Dedifferentiated amniotic fluid mesenchymal stem cell (primary cell): ENCODE measurements at regions not wholly inside any gene's neighbourhood (a gene's known extent, or its start where the extent isn't known, plus 50 kb on each side); places are given as distances from the start of the nearest gene placed in this dataset.

Experiments
- DNase-seq: peaks from one replicate; pipeline ENCODE4 v3.0.0-alpha.2; 2016; ENCODE audit errors: extremely low spot score

DNA sequence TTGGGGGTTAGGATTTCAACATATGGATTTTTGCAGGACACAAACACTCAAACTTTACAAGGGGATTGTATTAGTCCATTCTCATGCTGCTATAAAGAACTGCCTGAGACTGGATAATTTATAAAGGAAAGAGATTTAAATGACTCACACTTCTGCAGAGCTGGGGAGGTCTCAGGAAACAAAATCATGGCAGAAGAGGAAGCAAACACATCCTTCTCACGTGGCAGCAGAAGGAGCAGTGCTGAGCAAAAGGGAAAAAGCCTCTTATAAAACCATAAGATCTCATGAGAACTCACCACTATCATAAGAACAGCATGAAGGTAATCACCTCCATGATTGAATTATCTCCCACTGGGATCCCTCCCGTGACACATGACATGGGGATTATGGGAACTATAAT, 1183.1 kb downstream of the ZPLD1 start:
- DNase-seq = no peak

DNA sequence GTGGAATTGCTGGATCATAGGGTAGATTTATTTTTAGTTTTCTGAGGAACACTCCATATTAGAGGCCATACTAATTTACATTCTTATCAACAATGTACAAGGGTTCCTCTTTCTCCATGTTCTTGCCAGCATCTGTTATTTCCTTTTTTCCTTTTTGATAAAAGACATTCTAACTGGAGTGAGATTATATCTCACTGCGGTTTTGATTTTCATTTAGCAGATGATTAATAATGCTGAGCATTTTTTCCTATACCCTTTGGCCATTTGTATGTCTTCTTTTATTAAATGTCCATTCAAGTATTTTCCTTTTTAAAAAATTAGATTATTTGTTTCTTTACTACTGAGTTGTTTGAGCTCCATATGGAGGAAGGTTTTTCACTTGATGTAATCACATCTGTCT, 1189.5 kb downstream of the ZPLD1 start:
- no peak for DNase-seq

DNA sequence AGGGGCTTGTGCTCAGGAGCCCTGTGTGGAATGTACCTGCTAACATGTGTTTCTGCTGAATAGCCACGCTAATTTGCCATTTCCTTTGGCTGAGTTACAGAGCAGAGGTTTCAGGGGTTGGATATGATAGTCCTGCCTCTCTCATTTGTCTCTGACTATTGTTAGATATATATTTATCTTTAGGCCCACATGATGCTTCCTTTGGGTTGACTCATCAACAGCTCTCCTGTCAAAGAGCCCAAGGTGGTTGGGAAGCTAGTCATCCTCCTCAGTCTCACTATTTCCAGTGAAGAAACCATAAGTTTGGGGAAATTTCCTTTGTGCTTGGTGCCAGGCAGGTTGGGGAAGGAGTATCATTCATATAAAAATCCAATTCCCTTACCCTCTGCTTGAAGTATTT, 1194.6 kb downstream of the ZPLD1 start:
- DNase-seq = no peak

DNA sequence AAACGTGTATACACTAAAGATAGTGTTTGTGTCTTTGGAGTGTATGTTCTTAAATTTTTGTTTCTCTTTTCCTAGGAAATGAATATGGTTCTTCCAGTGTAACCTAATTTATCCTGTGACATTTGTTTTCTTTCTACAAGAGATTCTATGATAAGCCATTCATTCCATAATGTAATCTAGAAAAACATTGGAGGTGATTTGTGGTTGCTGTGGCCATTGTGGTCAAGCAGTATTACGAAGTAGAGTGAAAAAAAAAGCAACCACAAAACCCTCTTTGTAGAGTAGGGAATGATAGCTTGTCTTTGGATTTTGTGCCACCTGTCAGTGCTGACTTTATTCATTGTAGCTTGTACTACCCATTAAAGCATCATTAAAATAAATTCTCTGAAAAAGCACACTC, 1209.6 kb downstream of the ZPLD1 start:
- DNase-seq = no peak

DNA sequence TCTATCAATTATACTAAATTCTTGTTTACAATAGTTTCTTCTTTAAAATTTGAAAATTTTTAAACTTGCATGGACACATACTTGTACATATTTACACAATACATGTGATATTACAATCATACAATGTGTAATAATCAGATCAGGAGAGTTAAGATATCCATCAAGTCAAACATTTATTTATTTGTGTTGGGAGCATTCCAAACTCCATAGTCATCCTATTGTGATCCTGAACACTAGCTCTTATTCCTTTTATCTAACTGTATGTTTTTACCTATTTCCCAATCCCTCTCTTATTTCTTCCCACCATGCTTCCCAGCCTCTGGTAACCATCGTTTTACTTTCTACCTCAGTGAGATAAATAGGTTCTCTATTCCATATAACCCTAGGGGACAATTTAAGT, 1219.2 kb downstream of the ZPLD1 start:
- no peak for DNase-seq

DNA sequence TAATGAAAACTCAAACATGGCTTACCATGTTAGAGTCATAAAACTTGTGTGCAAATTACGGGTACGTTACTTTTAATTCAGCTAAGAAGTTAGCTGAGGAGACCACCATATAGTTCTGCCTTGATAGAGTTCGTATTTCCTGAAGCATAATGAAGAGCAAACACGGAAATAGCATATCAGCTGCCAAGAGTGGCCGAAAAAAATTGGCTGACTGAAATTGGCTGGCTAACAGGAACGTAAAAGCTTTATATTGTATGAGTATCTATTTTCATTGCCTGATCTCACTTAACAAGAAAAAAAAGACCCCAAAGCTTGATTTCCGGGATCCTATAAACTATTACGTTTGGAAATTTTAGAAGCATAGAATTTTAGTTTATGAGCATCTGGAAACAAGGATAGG, 1222.9 kb downstream of the ZPLD1 start:
- DNase-seq = no peak

DNA sequence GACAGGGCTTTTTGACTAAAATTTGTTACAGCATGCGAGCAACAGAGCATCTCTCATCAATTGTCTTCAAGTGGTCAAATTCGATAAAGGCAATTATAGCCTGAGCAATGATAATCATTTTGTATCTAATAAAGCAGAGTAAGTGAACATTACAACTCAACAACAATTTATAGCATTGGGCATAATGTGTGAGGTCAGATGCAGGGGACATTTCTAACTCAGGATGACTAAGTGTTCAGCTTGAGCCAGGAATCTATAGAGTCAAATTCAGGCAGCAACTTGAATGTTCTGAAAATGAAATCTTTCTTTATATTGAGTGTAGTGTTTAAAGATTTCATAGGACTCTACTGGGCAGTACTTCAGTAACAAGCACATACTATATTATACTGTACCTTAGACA, 1226.0 kb downstream of the ZPLD1 start:
- no peak for DNase-seq

DNA sequence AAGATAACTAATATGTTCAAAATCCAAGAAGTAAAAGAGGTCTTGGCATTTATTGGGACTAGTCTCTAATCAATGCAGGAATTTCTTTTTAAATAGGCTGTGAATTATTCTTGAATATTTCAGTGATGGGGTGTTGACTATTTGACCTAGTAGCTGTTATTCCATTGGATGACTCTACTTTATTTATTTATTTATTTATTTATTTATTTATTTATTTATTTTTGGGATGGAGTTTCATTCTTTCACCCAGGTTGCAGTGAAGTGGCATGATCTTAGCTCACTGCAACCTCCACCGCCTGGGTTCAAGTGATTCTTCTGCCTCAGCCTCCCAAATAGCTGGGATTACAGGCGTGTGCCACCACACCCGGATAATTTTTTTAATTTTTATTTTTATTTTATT, 1227.8 kb downstream of the ZPLD1 start:
- DNase-seq = no peak

DNA sequence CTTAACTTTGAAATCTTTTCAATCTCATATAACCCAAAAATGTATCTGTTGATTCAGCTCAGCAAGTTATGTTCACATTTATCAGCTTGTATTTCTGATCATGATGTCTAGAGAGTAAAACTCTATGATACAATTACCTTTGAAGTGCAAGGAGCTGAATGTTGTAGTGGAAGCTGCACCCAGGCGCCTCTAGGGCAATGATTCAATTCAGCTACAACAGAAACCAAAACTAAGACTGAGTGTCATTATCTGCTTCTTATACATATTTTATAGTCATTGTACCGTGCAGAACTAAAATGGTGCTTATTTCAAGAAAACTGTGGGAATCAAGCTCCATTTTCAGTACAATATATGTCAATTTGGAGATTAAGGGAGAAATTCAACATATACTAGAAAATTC, 1237.5 kb downstream of the ZPLD1 start:
- DNase-seq = no peak

DNA sequence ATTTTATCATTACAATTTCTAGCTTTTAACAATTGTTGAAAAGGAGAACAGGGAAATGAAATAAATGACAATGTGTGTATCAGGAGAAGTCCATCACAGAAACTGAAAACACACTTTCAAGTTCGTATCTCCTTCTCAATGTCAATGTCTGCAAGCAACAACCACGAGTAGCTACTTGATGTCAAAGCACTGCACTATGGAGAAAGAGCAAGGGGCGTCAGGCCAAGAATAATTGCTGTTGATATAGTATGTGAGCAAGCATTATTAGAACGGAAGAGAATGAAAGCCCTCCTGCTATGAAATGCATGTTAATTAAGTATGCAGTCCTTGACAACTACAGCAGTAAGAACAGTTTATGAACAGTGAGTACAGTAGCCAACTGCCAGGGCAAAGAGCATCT, 1250.1 kb downstream of the ZPLD1 start:
- no peak for DNase-seq

DNA sequence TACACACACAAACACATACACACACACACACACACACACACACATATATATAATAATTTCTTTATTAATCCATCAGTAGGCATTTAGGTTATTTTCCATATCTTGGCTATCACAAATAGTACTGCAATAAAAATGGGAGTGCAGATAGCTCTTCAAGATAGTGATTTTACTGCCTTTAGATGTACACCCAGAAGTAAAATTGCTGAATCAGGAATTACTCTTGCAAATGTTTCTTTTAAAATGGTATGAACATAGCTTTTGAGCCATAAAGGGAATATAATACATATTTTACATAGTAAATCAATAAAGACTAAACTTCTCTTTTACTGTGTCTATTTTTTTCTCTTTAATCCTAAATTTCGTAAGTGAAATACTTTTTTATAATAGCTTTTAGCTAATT, 1251.1 kb downstream of the ZPLD1 start:
- DNase-seq = no peak

DNA sequence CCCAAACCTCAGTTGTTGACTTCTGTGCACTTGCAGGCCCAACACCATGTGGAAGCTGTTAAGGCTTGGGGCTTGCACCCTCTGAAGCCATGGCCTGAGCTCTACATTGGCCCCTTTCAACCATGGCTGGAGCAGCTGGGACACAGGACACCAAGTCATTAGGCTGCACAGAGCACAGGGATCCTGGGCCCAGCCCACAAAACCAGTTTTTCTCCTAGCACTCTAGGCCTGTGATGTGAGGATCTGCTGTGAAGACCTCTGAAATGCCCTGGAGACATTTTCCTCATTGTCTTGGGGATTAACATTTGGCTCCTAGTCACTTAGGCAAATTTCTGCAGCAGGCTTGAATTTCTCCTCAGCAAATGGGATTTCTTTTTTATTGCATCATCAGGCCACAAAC, 1255.7 kb downstream of the ZPLD1 start:
- no peak for DNase-seq

DNA sequence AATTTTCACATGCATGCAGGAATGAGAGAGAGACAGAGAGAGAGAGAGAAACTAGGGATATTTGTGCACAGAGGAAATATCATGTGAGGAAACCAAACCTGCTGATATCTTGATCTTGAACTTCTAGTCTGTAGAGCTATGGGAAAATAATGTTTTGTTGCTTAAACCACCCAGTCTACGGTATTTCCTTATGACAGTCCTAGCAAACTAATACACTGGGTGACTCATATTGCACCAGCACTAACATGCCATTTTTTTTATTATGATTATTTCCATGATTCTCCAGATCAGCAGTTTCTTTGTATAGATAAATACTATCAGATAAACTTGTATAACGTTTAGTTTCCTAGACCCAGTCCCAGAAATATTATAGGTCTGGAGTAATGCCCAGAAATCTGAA, 1259.0 kb downstream of the ZPLD1 start:
- no peak for DNase-seq

DNA sequence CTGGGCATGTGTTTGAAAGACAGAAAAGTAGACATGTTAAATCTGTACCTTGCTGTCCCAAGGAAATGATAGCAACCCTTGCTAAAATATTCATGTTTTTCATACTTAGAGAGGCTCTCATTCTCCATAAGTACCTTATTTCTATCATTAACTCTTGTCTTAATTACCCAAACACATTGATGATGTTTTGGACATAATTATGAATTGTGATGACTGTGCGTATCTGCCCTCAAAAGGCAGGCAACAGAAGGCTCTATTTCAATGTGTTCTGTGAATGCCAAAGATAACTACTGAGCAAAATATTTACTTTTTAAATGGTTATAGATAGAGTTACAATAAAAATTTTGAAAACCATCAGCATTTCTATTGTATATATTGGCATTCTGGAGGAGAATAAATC, 1263.8 kb downstream of the ZPLD1 start:
- no peak for DNase-seq

DNA sequence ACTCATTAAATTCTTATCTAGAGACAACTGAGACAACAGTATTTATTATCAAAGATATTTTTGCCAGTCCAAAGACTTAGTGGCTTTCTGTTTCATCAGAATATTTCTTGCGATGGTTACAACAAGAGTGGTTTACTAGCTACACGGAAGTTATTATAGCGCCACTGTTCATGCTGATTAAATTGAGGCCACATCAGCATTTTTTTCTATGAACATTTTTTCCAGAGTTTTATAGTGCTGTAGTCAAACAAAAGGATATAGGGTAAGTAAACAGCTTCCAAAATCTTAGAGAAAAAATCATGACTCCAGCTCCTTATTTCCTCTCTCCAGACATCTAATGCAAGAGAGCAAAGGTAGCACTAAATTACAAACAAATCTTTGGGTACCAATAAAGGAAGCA, 1264.4 kb downstream of the ZPLD1 start:
- no peak for DNase-seq

DNA sequence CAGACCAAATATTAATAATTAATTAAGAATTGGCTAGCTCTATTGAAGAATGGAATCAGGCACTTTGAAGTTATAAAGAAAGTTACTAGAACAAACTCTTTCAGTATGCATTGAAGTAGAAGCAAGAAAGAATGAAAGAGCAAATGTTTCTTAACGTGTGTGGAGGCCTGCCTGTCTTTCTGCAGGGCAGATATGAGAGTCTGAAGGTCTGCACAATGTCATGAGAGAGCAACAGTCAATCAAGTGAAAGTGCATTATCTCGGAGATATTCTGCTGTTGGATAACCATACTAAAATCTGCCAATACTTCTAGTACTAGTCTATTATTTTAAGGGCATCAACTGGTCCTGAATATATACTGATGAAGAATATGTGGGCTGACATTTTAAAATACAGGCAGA, 1270.8 kb downstream of the ZPLD1 start:
- no peak for DNase-seq

DNA sequence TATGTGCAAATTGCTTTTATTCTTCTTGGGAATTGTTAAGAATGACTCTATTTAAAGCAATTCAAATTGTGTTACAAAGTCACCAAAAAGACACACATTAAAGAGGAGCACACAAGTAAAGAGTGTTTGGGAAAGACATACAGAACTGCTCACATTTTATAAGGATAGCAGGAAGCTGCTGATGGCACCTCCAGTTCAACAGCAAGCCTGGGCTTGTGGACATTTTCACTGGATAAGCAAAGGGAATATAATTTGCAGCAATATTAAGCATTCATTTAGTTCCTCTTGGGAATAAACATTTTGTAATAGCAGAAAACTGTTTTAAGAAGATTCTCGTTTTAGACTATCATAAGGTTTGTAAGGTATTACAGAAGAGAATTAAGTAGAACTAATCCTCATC, 1271.9 kb downstream of the ZPLD1 start:
- no peak for DNase-seq

DNA sequence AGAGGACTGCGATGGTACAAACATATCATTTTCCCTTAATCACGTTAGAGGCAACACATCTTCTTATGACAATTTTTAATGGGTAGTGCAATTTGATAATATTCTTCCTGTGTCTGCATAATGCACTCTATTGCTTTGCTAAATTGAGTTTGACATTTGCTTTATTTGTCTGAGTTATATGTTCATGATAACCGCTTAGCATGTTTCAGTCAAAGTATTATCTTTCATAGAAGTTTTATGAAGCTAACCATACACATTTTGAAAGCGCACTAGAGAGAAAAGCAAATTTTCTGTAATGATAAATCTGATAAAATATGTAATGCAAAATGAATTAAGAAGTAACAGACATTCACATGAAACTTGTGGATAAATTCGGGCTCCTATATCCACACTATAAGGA, 1276.9 kb downstream of the ZPLD1 start:
- DNase-seq = no peak

DNA sequence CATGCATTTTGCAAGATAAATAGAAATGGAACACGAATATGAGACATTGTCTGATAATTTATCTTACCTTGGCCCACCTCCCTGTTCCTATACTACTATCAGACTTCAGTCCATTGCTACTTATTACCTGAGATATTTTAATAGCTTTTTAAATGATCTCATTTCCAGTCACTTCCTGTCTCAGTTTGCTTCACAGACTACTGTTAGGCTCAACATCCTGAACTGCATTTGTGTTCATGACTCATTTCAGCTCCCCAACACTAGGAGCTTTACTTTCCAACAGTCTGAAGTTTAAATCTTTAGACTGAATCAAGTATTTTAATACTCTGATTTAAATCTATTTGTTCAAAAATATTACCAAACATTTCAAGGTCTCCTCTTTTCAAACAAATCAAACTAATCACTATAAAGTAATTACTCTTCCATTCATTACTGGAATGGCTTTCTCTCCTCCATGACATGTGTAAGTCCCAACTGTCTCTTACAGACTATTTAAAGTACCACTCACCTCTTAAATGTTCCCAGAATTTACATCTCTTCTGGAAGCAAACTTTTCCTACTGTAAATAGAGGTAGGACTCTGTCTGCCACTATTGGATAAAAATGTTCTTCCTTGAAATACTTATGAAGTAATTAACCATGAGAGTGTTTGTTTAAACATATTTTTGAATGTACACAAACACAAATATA, 1277.6 kb downstream of the ZPLD1 start:
- DNase-seq = peak; percentile 21

DNA sequence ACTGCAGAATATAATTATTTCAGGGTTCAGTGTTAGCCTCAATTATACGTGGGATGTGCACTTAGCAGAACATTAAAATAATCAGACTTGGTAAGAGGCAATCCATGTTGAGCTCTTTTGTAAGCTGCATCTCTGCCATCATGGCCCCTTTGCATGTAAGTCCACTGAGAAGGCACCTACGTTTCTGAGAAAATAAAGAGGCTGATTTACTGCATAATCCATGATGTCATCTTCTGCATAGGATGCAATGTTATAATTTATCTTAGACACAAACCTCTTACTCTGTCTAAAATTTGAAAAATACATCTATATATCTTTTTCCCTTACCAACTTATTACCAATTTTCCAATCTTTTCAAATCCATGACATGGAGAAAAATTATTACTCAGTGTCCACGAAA, 1294.7 kb downstream of the ZPLD1 start:
- DNase-seq = no peak

DNA sequence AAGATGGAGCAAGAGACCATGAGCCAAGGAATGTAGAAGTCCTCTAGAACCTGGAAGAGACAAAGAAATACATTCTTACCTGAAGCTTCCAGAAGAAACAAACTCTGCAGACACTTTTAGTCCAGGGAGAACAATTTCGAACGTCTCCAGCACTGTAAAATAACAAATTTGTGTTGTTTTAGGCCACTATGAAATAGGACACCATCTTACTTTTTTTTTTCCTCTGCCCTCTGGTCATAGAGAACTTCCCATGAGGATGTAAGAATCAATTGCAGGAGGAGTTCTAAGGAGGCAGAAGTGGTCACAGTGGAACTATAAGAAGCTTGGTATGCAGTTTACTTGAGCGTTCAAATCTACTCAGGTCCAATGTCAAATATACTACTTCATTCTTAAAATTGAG, 1295.9 kb downstream of the ZPLD1 start:
- no peak for DNase-seq

DNA sequence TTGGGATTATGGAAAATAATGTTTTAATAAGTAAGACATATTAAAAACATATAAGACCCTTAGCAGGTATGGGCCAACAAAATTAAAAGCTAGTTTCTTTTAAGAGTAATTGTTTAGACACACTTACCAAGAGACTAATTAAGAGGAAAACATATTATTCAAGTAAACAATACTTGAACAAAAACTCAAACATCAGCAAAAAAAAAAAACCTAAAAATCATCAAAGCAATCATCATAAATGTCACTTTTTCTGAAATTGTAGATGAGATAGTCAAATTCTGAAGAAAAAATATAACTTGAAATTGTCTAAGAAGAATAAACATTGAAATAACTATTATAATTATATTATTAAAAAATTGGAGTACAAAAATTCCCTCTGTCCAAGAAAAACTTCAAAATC, 1318.2 kb downstream of the ZPLD1 start:
- no peak for DNase-seq

DNA sequence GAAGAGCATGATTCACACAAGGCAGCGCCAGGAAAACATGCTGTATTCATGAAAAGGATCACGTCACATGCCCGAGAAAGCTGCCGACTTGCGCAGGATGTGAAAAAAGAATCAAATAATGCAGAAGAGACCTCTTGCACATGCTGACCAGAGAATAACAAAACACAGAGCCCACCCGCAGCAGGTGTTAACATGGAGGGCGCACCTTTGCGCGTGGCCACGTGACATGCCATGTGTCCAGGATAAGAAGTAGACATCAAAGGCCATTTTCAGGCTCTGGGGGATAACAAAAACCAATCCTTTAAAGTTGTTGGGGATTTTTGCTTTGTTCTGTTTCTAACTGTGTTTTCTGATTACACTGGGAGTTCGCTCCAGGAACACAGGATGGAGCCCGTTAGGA, 1332.8 kb downstream of the ZPLD1 start:
- no peak for DNase-seq

DNA sequence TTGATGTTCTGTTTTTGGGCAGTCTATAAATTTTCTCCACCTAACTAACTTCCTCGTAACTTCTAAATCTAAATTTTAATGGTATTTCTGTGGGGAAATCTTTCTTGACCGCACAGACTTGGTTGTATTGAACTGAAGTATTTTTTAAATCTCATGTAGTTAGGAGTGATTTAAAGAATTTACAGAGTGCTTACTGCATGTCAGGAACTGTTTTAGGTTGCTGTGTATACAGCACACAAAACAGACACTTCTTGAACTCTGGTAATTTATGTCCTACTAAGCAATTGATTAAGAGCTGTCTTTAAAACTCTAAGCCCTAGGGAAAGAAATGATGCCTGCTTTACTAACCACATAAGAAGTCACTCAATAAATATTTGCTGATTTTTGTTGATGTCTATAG, 1350.2 kb downstream of the ZPLD1 start:
- no peak for DNase-seq

DNA sequence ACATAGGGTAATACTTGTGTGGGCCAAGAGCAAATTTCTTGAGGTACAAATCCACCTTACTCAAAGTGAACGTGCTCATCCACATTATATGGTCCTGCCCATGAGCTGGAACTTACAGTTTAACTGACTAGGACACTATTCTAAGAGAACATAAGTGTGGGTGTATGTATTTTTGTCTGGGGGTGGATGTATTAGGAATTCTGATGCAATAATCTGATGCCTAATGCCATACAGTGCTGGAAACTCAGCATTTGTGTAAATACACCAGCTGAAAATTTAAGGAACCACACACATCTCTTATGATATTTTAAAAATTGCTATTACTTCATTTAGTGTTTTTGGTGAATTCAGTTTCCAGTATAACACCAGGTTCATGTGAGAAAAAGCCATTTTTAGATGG, 1350.7 kb downstream of the ZPLD1 start:
- no peak for DNase-seq
